ENCODE measurements at regions not wholly inside any gene's neighbourhood (a gene's known extent, or its start where the extent isn't known, plus 50 kb on each side); places are given as distances from the start of the nearest gene placed in this dataset.
"Not testable (repeated sequence)": the region's sequence is repeated elsewhere in the genome, so short reads cannot be mapped to it uniquely, and the experiment has no call there.

DNA sequence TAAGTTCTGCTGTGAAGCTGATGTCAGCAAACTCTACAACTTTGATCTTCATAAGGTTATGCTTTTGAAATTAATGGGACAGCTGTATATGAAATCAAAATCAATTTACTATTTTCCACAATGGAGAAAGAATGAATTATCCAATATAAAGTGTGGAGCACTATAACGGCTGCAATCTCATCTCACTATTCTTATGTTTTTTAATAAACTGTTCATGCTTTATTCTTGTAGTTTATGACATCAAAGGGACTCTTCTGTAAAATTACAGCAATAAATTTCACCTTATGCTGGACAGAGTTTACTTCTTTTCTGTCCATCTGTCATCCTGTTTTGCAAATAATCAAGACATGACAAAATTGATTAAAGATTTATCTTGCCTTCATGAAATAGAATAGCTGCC lies 192.5 kb downstream of the TECRL start:
- DNase-seq (ENCODE audit: low read depth) = no peak

- no peak for DNase-seq (ENCODE audit: low read depth)
Observed at GRCh38 chr4:64205376-64205775, 203.9 kb downstream of the TECRL start.

GRCh38 chr4:64200001-64200555 lies 209.2 kb downstream of the TECRL start:
- DNase-seq (ENCODE audit: low read depth) = no peak

GRCh38 chr4:64195582-64195981 lies 213.7 kb downstream of the TECRL start:
- DNase-seq (ENCODE audit: low read depth) = no peak

DNA sequence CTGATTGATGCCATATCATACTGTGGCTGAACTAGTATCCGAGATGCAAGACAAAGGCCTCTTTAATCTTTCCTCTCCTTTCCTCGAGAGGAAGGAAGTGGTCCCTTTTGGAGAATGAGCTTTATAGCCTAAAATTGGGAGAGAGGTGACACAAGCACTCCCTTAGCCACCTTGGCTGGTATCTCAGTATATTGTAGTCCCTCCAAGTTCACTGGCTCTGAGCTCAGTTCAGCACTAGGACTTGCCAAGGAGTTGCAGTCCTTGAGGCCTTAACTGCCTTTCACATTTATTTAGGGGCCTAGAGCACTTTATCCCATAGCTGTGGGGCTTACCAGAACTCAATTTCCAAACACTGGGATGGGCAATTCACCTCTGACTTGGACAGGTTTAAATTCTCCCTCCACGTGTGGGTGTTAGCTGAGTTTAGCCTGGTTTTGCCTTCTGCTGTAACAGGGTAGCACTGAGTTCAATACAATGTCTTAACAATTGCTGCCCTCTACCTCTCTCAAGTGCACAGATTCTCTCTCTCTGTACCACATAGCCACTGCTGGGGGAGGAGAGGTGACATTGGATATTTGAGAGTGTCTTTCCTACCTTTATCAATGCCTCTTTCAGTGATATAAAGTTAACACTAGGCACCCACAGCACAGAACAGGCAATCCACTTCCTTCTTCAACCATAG lies 216.4 kb downstream of the TECRL start:
- DNase-seq (ENCODE audit: low read depth) = no peak

DNA sequence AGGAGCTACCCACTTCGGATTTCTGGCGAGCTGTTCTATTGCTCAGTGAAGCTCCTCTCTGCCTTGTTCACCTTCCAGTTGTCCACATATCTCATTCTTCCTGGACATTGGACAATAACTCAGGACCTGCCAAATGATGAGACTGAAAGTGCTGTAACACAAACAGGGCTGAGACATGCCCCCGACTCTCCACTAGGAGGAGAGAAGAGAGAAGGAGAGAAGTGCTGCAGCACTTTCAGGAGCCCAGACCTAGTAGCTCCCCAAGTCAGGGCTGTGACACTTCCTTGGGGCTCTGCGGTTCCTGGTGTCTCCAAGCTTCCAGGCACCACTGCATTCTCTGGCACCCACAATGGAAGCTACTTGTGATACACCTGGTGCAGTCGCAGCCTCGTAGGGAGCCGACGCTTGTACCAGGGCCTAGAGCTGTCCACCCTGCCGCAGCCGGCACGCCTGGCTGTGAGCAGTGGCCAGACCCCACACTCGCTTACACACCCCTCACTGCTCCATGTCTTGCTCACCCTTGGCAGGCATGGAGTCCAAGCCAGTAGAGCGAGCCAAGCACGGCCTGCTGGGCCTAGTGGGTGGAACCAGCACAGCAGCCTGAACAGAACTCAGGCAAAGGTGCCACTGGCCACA lies 234.9 kb downstream of the TECRL start:
- DNase-seq (ENCODE audit: low read depth) = no peak

GRCh38 chr4:64166365-64166764 lies 242.9 kb downstream of the TECRL start:
- no peak for DNase-seq (ENCODE audit: low read depth)

DNA sequence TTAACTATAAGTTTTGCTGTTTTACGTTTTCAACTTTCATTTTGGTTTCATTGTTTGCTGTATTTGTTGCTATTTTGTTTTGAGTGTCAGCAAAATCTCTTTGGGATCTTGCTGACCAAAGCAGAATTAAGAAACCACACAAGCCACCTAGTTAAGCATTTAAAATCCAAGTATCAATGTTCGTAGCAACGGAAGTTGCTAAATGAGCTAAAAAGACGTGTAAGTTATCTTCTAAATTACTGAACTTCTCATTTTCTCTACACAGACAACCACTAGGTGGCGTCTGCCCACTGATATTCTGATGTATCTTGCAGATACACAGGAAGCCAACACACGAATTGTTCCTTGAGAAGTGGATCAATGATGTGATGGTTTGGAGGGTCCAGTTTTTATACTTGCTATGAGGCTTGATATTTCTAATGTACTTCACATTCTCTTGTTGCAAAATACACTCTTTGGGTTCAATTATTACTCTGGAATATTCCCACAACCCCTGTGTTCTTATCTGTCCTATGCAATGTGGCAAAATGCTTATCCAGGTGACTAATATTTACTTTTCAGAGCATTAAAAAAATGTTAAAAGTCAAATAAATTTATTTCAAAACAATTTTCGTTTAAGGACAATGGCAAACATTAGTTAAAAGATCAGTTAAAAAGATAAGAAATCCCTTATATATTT lies 250.5 kb downstream of the TECRL start:
- DNase-seq (ENCODE audit: low read depth) = peak; percentile 37

DNA sequence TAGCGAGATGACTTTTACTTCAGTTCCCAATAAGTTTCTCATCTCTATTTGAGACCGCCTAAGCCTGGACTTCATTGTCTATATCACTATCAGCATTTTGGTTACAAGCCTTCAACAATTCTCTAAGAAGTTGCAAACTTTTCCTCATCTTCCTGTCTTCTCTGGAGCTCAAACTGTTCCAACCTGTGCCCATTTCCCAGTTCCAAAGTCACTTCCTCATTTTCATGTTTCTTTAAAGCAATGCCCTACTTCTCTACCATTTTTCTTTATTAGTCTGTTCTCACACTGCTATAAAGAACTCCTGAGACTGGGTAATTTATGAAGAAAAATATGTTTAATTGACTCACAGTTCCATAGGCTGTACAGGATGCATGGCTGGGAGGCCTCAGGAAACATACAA lies 251.9 kb downstream of the TECRL start:
- no peak for DNase-seq (ENCODE audit: low read depth)

DNA sequence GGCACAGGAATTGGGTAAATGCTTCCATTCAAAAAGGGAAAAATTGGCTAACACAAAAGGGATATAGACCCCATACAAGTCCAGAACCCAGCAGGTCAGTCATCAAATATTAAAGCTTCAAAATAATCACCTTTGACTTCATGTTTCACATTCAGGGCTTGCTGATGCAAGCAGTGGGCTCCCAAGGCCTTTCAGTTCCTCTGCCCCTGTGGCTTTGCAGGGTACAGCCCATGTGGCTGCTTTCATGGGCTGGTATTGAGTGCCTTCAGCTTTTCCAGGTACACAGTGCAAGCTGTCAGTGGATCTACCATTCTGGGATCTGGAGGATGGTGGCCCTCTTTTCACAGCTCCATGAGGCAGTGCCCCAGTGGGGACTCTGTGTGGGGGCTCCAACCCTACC lies 253.0 kb downstream of the TECRL start:
- no peak for DNase-seq (ENCODE audit: low read depth)

- no peak for DNase-seq (ENCODE audit: low read depth)
Observed at GRCh38 chr4:64146030-64146429, 263.2 kb downstream of the TECRL start.

- no peak for DNase-seq (ENCODE audit: low read depth)
Observed at GRCh38 chr4:64144994-64145393, 264.3 kb downstream of the TECRL start.

DNA sequence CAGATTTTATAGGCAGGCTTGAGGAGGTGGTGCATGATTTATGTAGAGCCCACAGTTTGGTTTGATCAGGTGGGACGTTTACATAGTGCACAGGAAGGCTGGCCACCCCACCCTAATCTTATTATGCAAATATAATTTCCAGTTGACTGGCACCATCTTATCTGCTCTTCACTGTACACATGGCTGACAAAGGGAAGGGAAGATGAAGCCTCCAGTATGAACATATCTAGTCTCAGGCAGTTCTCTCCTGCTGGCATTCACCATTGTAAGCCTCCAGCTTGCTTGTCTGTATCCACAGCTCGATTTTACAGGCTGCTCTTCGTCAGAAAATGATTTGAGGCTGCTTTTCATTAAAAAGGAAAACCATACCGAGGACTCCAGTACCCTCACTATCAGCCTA lies 278.3 kb downstream of the TECRL start:
- no peak for DNase-seq (ENCODE audit: low read depth)

DNA sequence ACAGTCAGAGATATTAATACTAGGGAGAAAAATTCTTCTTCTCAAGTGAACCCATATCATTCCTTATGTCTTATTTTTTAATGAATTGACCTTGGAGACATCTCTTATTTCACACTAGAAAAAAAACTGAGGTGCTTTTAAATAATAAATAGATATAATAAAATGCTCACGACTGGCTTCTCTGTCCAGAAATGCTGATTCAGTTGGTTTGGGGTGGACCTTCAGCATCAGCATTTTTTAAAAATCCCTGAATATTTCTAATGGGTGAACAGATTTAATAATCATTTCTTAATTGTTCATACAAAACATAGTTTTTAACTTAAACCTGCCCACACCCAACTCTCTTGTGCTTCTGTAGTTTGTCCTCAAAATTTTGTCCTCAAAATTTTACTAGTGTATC lies 283.9 kb downstream of the TECRL start:
- no peak for DNase-seq (ENCODE audit: low read depth)

- DNase-seq (ENCODE audit: low read depth) = no peak
Observed at GRCh38 chr4:64121803-64122202, 287.4 kb downstream of the TECRL start.

GRCh38 chr4:64105903-64106302 lies 303.3 kb downstream of the TECRL start:
- no peak for DNase-seq (ENCODE audit: low read depth)

DNA sequence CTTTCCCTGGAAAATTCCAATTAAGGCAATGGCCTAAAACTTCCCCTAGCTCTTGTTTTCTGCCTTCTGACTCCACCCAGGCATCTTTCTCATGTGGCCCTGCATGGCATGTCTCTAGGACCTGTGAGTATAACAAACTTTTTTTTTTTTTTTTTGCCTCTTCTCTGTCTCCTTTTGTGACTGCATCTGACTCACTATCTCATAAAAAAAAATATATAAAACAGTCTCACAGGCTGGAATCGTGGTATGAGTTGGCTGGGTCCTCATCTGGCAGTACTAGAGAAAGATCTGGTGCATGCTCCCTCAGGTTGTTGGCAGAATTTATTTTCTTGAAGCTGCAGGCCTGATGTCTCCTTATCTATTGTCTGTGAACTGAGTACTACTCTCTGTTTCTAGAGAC lies 313.9 kb downstream of the TECRL start:
- no peak for DNase-seq (ENCODE audit: low read depth)

DNA sequence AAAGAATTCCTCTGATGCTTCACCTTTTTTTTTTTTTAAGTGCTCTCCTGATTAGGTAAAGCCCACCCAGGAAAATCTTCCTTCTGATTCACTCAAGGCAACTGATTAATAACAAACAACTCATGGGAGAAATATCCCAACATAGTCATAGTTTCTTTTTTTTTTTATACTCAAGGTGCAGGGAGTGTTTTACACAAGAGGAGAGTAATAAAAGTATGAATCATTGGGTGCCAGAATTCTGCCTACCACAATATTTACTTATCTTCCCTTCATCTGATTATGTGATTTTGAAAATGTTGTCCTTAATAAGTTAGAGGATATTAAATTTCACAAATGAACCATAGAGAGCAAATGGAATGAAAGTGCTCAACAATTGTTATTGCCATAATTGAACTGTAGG lies 329.9 kb downstream of the TECRL start:
- no peak for DNase-seq (ENCODE audit: low read depth)

GRCh38 chr4:64068096-64068495 lies 341.2 kb downstream of the TECRL start:
- DNase-seq (ENCODE audit: low read depth) = no peak

- DNase-seq (ENCODE audit: low read depth) = no peak
Observed at GRCh38 chr4:64062991-64063390, 346.3 kb downstream of the TECRL start.

- DNase-seq (ENCODE audit: low read depth) = not testable (repeated sequence)
Observed at GRCh38 chr4:64037033-64037432, 372.2 kb downstream of the TECRL start.

- DNase-seq (ENCODE audit: low read depth) = no peak
Observed at GRCh38 chr4:64022560-64022959, 386.7 kb downstream of the TECRL start.

DNA sequence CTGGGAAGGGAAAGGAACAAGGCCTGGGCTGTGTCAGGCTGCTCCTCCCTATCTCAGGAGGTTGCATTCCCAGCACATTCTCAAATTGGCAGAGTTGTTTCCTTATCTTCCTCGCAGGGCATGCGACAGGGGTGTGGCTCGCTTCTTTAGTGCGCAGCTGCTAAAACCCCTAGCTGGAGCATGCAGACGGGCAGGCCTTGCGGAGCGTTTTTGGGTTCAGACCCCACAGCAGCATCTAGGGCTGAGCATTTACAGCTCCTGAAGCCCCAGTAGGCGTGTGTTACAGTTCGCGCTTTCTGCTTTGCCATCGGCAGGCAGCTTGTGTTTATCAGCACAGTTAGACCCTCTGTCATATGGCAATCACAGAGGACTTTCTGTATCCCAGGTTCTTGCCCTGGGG lies 392.4 kb downstream of the TECRL start:
- no peak for DNase-seq (ENCODE audit: low read depth)
